GM23338 (cell line): ENCODE measurements at regions not wholly inside any gene's neighbourhood (a gene's known extent, or its start where the extent isn't known, plus 50 kb on each side); places are given as distances from the start of the nearest gene placed in this dataset.

Experiments
- CREB1 ChIP-seq: fragments of 250-450 bp; sonication (Bioruptor Pico); IDR thresholded peaks from 2 replicates; pipeline ENCODE4 v1.5.0; 2020; ENCODE audit warnings: low read depth, mild to moderate bottlenecking, moderate library complexity
- CTCF ChIP-seq, 2 experiments: fragments of 200-600 bp in 1 of 2; sonication (generic) in 1 of 2; conservative IDR thresholded peaks; 2 replicates each; pipeline versions ENCODE4 v1.5.1 to v1.6.1; 2016 to 2017; ENCODE audit warnings: antibody characterized with exemption in 2 of 2, low read depth in 2 of 2, mild to moderate bottlenecking in 2 of 2, moderate library complexity in 1 of 2
- POLR2AphosphoS5 ChIP-seq: IDR thresholded peaks from 2 replicates; pipeline ENCODE4 v1.6.1; 2016; ENCODE audit warnings: antibody characterized with exemption, low read depth

- TF ChIP-seq POLR2AphosphoS5 (no peak), CTCF (conservative IDR thresholded peaks at IDR 0.05; ENCODE audit: low read depth in 2 of 2) (no peak), CREB1 (CRISPR knock-in tag) (no peak)
Observed at GRCh38 chr2:172351586-172351985, 75.8 kb upstream of the ITGA6 start.
